Keratinocyte (primary cell): ENCODE measurements at regions not wholly inside any gene's neighbourhood (a gene's known extent, or its start where the extent isn't known, plus 50 kb on each side); places are given as distances from the start of the nearest gene placed in this dataset.

Experiments
- DNase-seq: peaks from one replicate; pipeline ENCODE4 v3.0.0-alpha.2; 2011; ENCODE audit warnings: low read depth, missing footprints, low spot score
- FAIRE-seq: peaks from 2 replicates; lab custom pipeline; 2011; peaks lifted over from hg19 to GRCh38; lab: Jason Lieb, UNC
- H2AFZ ChIP-seq: 2 replicates; pipeline ENCODE4 v1.6.0; 2012; ENCODE audit warnings: low read length, control low read depth, inconsistent platforms; ENCODE audit not compliant: control insufficient read depth
- H3K27ac ChIP-seq: 2 replicates; pipeline ENCODE4 v1.5.1; 2011; ENCODE audit warnings: low read length; ENCODE audit not compliant: control insufficient read depth, insufficient read depth
- H3K27me3 ChIP-seq: 3 replicates; pipeline ENCODE4 v1.6.0; 2011; ENCODE audit warnings: low read length; ENCODE audit not compliant: control insufficient read depth, insufficient read depth; ENCODE audit errors: extremely low read depth
- H3K36me3 ChIP-seq, 2 experiments: 2 replicates in 1 of 2; 3 replicates in 1 of 2; pipeline ENCODE4 v1.5.1; 2011; ENCODE audit warnings: low read length in 2 of 2, mild to moderate bottlenecking in 1 of 2; ENCODE audit not compliant: control insufficient read depth in 2 of 2, insufficient read depth in 2 of 2; ENCODE audit errors: extremely low read depth in 1 of 2
- H3K4me1 ChIP-seq: 3 replicates; pipeline ENCODE4 v1.5.1; 2011; ENCODE audit warnings: low read length; ENCODE audit not compliant: control insufficient read depth, insufficient read depth; ENCODE audit errors: extremely low read depth
- H3K4me2 ChIP-seq: 3 replicates; pipeline ENCODE4 v1.6.0; 2011; ENCODE audit warnings: low read depth, low read length; ENCODE audit not compliant: control insufficient read depth, insufficient read depth; ENCODE audit errors: extremely low read depth
- H3K4me3 ChIP-seq, 3 experiments: fragments of 200-600 bp in 1 of 3; sonication (generic) in 1 of 3; 2 replicates in 2 of 3; 3 replicates in 1 of 3; pipeline ENCODE4 v1.5.1; 2011 to 2016; ENCODE audit warnings: low read length in 3 of 3, mild to moderate bottlenecking in 3 of 3, control low read depth in 2 of 3, inconsistent platforms in 1 of 3, low read depth in 1 of 3, mixed read lengths in 1 of 3, mixed run types in 1 of 3, moderate library complexity in 1 of 3; ENCODE audit not compliant: control insufficient read depth in 2 of 3, insufficient read depth in 2 of 3; ENCODE audit errors: extremely low read depth in 1 of 3
- H3K79me2 ChIP-seq: 2 replicates; pipeline ENCODE4 v1.6.0; 2012; ENCODE audit warnings: low read length; ENCODE audit not compliant: control insufficient read depth, insufficient read depth
- H3K9ac ChIP-seq: 3 replicates; pipeline ENCODE4 v1.6.0; 2011; ENCODE audit warnings: low read length; ENCODE audit not compliant: control insufficient read depth, insufficient read depth; ENCODE audit errors: extremely low read depth
- H3K9me1 ChIP-seq: 3 replicates; pipeline ENCODE4 v1.6.0; 2011; ENCODE audit warnings: low read length; ENCODE audit not compliant: control insufficient read depth, insufficient read depth; ENCODE audit errors: extremely low read depth
- H3K9me3 ChIP-seq: 2 replicates; pipeline ENCODE4 v1.5.1; 2012; ENCODE audit warnings: low read depth, low read length; ENCODE audit not compliant: control insufficient read depth
- H4K20me1 ChIP-seq: 3 replicates; pipeline ENCODE4 v1.6.0; 2011; ENCODE audit warnings: low read length; ENCODE audit not compliant: control insufficient read depth, insufficient read depth; ENCODE audit errors: extremely low read depth
- CTCF ChIP-seq, 3 experiments: IDR thresholded peaks in 1 of 3; conservative IDR thresholded peaks in 1 of 3; optimal IDR thresholded peaks in 1 of 3; 2 replicates in 2 of 3; 3 replicates in 1 of 3; pipeline versions ENCODE3 to v1.5.1; 2011; ENCODE audit warnings: low read length in 3 of 3, mild to moderate bottlenecking in 3 of 3, moderate library complexity in 2 of 3, control low read depth in 1 of 3, inconsistent platforms in 1 of 3; ENCODE audit not compliant: insufficient read depth in 2 of 3; ENCODE audit errors: extremely low read depth in 1 of 3
- EZH2 ChIP-seq: IDR thresholded peaks from one replicate; pipeline ENCODE4 v1.6.1; 2012; ENCODE audit warnings: inconsistent platforms, mild to moderate bottlenecking, low read length, moderate library complexity
- dilution Hi-C: fragments of 300-500 bp; cut with MboI; formaldehyde crosslinking; loops from one replicate; pipeline ENCODE4 v1.7.0; 2020; ENCODE audit warnings: low sequenced_read_pairs; ENCODE audit not compliant: extremely low pct_ligation_motif_present

DNA sequence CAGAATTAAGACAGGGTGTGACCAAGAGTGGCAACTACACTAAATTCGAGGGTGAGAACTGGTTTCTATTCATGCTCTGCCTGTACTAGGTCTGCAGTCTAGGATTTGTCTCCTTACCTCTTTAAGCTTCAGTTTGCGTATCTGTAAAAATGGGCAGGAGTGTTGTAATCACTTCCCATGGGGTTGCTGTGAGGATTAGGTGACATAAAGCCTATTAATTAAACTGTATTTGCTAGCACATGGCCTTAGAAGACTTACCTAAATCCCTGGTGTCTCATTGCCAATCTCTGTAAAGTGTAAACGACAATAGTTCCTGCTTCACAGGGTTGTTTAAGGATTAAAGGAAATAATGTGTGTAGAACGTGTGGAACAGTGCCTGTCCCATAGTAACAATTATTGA, 193.6 kb downstream of the DRD1 start:
- Histone ChIP-seq H2AFZ (no peak overlapping the region), H3K9me3 (no peaks in the 10 kb centered on the region), H3K4me1 (peaks cover 14% of the 10 kb centered on the region), H3K9ac (no peak overlapping the region), H3K4me2 (no peak overlapping the region), H3K36me3 (no peaks in the 10 kb centered on the region), H3K9me1 (no peaks in the 10 kb centered on the region), H3K4me3 (no peak overlapping the region), H3K79me2 (no peaks in the 10 kb centered on the region), H3K27ac (no peak overlapping the region), H4K20me1 (no peaks in the 10 kb centered on the region), H3K27me3 (no peaks in the 10 kb centered on the region)
- DNase-seq (no peak), FAIRE-seq (no peak)
- no peak for TF ChIP-seq CTCF (optimal IDR thresholded peaks at IDR 0.05 in 1 of 3, IDR thresholded peaks at IDR 0.05 in 1 of 3, conservative IDR thresholded peaks at IDR 0.05 in 1 of 3; ENCODE audit: extremely low read depth in 1 of 3, insufficient read depth in 2 of 3, low read length in 3 of 3)
- no peak for TF ChIP-seq EZH2
- dilution Hi-C loops = no loop called here

- TF ChIP-seq CTCF (optimal IDR thresholded peaks at IDR 0.05 in 1 of 3, IDR thresholded peaks at IDR 0.05 in 1 of 3, conservative IDR thresholded peaks at IDR 0.05 in 1 of 3; ENCODE audit: extremely low read depth in 1 of 3, insufficient read depth in 2 of 3, low read length in 3 of 3) (no peak), EZH2 (no peak)
- H3K79me2 ChIP-seq = no peaks in the 10 kb centered on the region
These were observed 195.5 kb downstream of the DRD1 start for GRCh38 chr5:175248416-175248905.

More at GRCh38 chr5:175248416-175248905, 195.5 kb downstream of the DRD1 start:
- dilution Hi-C loops = no loop called here
- no peak overlapping the region for H3K9ac ChIP-seq
- peaks cover 14% of the 10 kb centered on the region for H3K4me1 ChIP-seq
- no peak overlapping the region for H3K4me2 ChIP-seq
- no peak for FAIRE-seq
- no peak overlapping the region for H3K27ac ChIP-seq
- no peak overlapping the region for H2AFZ ChIP-seq
- H3K27me3 ChIP-seq = no peaks in the 10 kb centered on the region
- H3K4me3 ChIP-seq = no peak overlapping the region
- H3K9me1 ChIP-seq = no peaks in the 10 kb centered on the region
- no peaks in the 10 kb centered on the region for H3K36me3 ChIP-seq
- H3K9me3 ChIP-seq = no peaks in the 10 kb centered on the region
- no peaks in the 10 kb centered on the region for H4K20me1 ChIP-seq
- DNase-seq = no peak
